ENCODE measurements at regions not wholly inside any gene's neighbourhood (a gene's known extent, or its start where the extent isn't known, plus 50 kb on each side); places are given as distances from the start of the nearest gene placed in this dataset.
"Not testable (repeated sequence)": the region's sequence is repeated elsewhere in the genome, so short reads cannot be mapped to it uniquely, and the experiment has no call there.

DNA sequence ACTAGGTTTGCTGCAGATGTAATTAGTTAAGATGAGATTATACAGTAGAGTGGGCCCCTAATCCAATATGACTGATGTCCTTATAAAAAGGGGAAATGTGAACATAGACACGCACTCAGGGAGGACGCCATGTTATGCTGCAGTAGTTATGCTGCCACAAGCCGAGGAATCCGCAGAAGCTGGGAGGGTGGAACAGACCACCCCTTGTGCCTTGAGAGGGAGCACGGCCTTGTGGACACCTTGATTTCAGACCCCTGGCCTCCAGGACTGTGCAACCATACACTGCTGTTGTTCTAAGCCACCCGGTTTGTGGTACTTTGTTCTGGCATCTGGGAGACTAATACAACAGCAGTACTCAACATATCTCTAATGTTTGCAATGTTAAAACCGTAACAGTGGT lies 57.9 kb upstream of the HIVEP3 start:
- no peak for DNase-seq
- Histone ChIP-seq H3K4me3 (no peak overlapping the region), H3K27me3 (no peaks in the 10 kb centered on the region), H3K4me1 (no peaks in the 10 kb centered on the region), H3K27ac (no peak overlapping the region), H3K36me3 (no peaks in the 10 kb centered on the region), H3K9me3 (no peaks in the 10 kb centered on the region)
- intact Hi-C loops (cut with DNase I): no loop called here
- TF ChIP-seq, protein P1, sequence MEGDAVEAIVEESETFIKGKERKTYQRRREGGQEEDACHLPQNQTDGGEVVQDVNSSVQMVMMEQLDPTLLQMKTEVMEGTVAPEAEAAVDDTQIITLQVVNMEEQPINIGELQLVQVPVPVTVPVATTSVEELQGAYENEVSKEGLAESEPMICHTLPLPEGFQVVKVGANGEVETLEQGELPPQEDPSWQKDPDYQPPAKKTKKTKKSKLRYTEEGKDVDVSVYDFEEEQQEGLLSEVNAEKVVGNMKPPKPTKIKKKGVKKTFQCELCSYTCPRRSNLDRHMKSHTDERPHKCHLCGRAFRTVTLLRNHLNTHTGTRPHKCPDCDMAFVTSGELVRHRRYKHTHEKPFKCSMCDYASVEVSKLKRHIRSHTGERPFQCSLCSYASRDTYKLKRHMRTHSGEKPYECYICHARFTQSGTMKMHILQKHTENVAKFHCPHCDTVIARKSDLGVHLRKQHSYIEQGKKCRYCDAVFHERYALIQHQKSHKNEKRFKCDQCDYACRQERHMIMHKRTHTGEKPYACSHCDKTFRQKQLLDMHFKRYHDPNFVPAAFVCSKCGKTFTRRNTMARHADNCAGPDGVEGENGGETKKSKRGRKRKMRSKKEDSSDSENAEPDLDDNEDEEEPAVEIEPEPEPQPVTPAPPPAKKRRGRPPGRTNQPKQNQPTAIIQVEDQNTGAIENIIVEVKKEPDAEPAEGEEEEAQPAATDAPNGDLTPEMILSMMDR (IDR thresholded peaks at IDR 0.05): no peak
- TF ChIP-seq POLR2A (IDR thresholded peaks at IDR 0.05): no peak
- ATAC-seq: no peak
- 100% methylated on average over 3 of the region's 7 CpGs for WGBS (ENCODE audit: insufficient coverage, low coverage, low lambda C conversion rate, missing lambda C conversion rate)

GRCh38 chr1:41975850-41976569 lies 57.3 kb upstream of the HIVEP3 start:
- Histone ChIP-seq H3K4me3 (no peak overlapping the region), H3K27me3 (no peaks in the 10 kb centered on the region), H3K9me3 (no peaks in the 10 kb centered on the region), H3K27ac (no peak overlapping the region), H3K36me3 (no peaks in the 10 kb centered on the region), H3K4me1 (no peaks in the 10 kb centered on the region)
- ATAC-seq: no peak
- intact Hi-C loops (cut with DNase I): no loop called here
- 94% methylated on average over 11 of the region's 12 CpGs for WGBS (ENCODE audit: insufficient coverage, low coverage, low lambda C conversion rate, missing lambda C conversion rate)
- TF ChIP-seq, protein P1 (IDR thresholded peaks at IDR 0.05): no peak
- TF ChIP-seq POLR2A (IDR thresholded peaks at IDR 0.05): no peak
- DNase-seq: no peak

GRCh38 chr1:41975121-41975520 lies 56.4 kb upstream of the HIVEP3 start:
- Histone ChIP-seq H3K27me3 (no peaks in the 10 kb centered on the region), H3K4me1 (no peaks in the 10 kb centered on the region), H3K27ac (no peak overlapping the region), H3K4me3 (no peak overlapping the region), H3K9me3 (no peaks in the 10 kb centered on the region), H3K36me3 (no peaks in the 10 kb centered on the region)
- no peak for TF ChIP-seq POLR2A (IDR thresholded peaks at IDR 0.05)
- TF ChIP-seq, protein P1 (IDR thresholded peaks at IDR 0.05): no peak
- intact Hi-C loops (cut with DNase I): no loop called here
- ATAC-seq: no peak
- no peak for DNase-seq

- H3K27ac ChIP-seq: not testable (repeated sequence)
- ATAC-seq: peak in 1 of 4 donors; percentile 66
These were observed 49.8 kb upstream of the HIVEP3 start for GRCh38 chr1:41968557-41968956.

More at GRCh38 chr1:41968557-41968956, 49.8 kb upstream of the HIVEP3 start:
- H3K27me3 ChIP-seq; H3K9me3 ChIP-seq; H3K4me3 ChIP-seq; H3K36me3 ChIP-seq; intact Hi-C loops (cut with DNase I); H3K4me1 ChIP-seq; DNase-seq: not testable (repeated sequence)
